M059J (cell line): ENCODE measurements at regions not wholly inside any gene's neighbourhood (a gene's known extent, or its start where the extent isn't known, plus 50 kb on each side); places are given as distances from the start of the nearest gene placed in this dataset.

Experiments
- DNase-seq: peaks from one replicate; pipeline ENCODE4 v3.0.0-alpha.2; 2012; ENCODE audit warnings: low read depth

GRCh38 chr22:48663297-48663696 lies 1164.4 kb downstream of the BRD1 start:
- DNase-seq = no peak

- no peak for DNase-seq
Measured at GRCh38 chr22:48662476-48663135, 1165.1 kb downstream of the BRD1 start.

- DNase-seq = no peak
Measured at GRCh38 chr22:48661984-48662383, 1165.7 kb downstream of the BRD1 start.

- DNase-seq = no peak
Measured at GRCh38 chr22:48660790-48661740, 1166.6 kb downstream of the BRD1 start.

DNA sequence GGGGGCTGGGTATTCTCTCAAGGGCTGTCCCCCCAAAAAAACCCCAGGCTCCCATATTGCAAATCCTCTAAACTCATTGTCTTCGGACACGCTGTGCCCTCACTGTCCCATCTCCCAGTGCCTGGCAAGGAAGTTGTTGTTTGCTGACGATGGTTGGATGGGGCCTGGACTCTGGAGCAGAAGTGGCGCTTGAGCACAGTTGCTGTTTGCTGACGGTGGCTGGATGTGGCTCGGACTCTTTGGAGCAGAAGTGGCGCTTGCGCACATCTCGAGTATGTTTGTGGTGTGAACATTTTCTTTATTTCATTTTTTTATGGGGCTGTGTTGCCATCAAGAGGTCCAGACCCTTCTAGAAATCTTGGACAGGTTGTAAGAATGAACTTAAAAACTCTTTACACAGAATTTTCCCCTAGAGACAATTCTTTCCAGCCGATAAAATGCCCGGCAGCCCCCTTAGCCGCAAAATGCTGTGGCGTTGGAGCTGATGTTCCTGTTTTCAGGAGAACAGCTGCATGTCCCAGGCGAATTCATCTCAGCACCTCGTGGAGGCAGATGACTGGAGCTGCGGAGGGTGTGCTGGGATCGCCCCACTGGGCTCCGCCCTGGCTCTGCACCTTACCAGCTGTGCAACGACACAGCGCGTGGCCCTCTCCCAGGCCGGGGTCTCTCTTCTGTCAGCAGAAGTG lies 1167.4 kb downstream of the BRD1 start:
- no peak for DNase-seq

DNA sequence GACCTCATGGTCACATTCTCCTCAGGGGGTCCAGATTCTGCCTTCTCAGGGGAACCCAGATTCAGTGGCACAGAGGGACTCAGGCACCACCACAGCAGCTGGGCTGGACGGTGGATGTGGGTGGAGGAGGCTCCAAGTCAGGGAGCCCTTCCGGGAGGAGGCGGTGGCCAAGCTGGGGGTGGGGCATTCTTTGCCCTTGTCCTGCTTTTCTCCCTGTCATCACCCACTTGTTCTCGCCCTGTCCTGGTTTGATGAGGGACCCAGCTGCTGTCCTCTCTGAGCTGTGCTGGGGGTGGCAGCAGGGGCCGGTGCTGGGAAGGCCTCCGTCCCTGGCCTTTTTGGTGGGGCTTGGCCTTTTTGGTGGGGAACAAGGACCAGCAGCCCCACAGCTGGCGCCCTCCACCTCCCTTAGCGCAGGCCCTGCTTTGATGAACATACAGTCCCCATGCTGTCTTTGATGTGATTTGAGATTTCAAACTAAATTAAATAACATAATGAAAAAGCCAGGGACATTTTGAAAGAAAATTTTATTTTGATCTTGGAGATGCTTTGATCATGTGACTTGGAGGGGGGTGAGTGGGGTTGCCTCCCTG lies 1168.2 kb downstream of the BRD1 start:
- no peak for DNase-seq

DNA sequence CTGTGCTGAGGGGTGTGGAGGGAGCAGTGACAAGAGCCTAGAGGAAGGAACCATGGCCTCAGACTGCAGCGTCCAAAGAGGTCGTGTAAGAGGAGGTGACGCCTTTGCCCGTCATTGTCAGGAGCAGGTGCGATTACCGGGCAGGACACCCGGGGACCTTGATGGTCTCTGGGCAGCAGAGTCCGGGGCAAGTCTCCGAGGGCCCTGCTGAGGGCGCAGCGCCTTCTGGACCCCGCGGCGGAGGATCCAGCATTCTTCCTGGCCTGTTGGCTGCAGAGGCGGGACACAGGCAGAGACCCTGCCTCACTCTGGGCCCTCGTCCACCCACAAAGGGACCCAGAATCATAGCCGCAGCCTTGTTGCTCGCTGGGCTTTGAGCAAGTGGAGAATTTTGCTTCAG lies 1168.8 kb downstream of the BRD1 start:
- no peak for DNase-seq

- no peak for DNase-seq
Measured at GRCh38 chr22:48658246-48658645, 1169.4 kb downstream of the BRD1 start.

- DNase-seq = no peak
Measured at GRCh38 chr22:48654492-48654891, 1173.2 kb downstream of the BRD1 start.

DNA sequence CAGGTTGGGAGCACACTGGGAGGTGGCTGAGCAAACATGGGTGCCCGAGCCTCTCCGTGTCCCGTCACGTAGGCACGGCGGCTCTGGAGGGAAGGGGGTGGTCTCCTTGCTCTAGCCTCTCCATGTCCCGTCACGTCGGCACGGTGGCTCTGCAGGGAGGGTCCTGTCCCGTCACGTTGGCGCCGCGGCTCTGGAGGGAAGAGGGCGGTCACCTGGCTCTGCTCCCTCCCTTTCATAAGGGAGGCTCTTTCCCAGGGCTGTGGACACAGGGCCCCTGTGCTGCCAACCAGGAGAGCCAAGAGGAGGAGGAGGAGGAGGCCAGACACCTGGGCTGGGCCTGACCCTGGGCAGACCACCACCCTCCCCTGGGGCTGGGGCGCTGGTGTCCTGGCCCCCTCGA lies 1173.7 kb downstream of the BRD1 start:
- no peak for DNase-seq

- no peak for DNase-seq
Measured at GRCh38 chr22:48653306-48653705, 1174.4 kb downstream of the BRD1 start.

- DNase-seq = no peak
Measured at GRCh38 chr22:48652796-48653195, 1174.9 kb downstream of the BRD1 start.

- peak; percentile 3 for DNase-seq
Measured at GRCh38 chr22:48651981-48652538, 1175.6 kb downstream of the BRD1 start.

GRCh38 chr22:48651036-48651890 lies 1176.4 kb downstream of the BRD1 start:
- DNase-seq = no peak

DNA sequence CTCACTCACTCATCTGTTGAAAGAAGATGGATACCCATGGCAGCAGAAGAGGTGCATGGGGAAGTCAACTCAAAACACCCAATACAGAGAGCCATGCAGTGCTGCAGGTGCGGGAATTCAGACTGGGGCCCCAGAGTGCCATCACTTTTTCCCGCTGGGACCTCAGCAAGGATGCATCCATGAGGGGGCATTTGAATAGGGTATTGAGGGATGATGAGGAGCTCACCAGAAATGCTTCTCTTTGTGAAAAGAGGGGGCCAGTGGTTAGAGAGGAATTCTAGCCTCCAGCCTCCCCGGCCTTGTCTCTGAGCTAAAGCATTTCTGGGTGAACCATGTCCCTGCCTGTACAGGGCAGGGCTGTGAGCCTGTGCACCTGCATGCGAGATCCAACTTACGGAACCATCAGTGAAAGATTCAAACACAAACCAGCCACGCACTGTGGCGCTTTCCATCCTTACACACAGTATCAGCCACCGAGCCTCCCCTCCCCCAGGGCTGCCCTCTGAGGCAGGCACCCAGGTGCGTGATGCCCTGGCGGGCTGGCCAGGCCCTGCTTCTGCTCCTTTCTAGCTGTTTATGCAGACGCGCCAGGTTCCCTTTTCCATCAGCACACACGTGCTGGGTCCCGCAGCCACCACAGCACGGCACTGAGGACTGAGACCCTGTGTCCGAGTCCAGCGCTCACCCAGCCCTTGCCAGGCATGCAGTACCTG lies 1177.2 kb downstream of the BRD1 start:
- DNase-seq = no peak

DNA sequence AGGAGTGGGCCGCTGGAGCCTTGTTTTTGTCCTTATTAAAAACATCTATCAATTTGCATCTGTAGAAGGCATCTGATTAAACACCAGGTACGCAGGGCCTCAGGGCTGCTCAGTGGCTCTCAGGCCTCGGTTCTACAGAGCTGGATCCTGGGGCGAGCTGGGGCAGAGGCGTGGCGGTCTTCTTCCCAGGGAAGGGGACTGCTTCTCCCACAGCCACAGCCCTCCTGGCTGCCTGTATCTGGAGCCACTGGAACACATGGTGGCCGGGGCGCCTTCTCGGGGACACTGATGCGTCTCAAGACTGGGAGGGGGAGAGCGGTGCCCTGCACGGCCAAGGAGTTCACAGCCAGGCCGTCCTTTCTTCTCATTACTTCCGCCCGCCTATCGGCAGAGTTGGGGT lies 1178.2 kb downstream of the BRD1 start:
- no peak for DNase-seq

DNA sequence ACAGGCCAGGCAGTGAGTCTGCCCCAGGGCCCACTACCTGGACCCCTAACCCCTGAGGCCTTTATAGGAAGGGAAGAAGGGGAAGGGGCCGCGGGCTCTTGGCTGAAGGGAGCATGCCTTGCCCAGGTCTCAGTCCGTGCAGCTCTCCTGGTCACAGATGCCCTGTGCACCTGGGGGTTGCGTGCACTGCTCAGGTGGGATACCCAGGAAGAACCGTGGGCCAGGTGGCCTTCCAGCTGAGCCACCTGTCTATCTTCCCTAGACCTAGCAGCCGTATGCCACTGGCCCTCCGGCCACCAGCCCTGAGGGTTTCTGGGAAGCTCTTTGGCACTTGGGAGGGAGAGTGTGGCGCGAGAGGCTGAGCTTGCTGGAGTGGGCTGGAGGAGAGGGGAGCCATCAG lies 1178.6 kb downstream of the BRD1 start:
- DNase-seq = no peak

- DNase-seq = no peak
Measured at GRCh38 chr22:48647606-48648515, 1179.8 kb downstream of the BRD1 start.

DNA sequence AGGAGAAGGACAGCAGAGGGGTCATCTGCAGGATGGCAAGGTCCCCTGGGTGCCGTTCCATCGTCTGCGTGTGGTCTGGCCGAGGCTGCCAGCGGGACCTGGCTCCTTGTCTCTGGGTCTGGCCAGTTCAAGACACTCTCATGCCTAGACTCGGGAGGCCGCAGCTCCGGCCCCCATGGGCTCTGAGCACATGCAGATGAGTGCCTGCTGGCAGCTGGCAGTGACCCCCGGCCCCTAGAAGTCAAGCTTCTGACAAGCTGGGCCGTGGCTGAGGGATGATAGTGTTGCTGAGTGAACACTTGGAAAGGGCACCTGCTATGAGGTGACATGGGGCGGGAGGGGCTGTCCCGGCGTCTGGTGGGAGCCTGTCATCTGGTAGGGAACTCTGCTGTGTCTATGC lies 1180.6 kb downstream of the BRD1 start:
- no peak for DNase-seq
